HG02852 (cell line): ENCODE measurements at regions not wholly inside any gene's neighbourhood (a gene's known extent, or its start where the extent isn't known, plus 50 kb on each side); places are given as distances from the start of the nearest gene placed in this dataset.
A peak's percentile ranks its signal among the peaks of the same experiment; 100 is the strongest.

Experiments
- ATAC-seq: cut with Tn5 transposase; IDR thresholded peaks from one replicate; pipeline ENCODE4 v1.9.1; 2021; ENCODE audit warnings: mild to moderate bottlenecking, moderate library complexity; ENCODE audit not compliant: unreplicated experiment

- no peak for ATAC-seq
Measured at GRCh38 chr3:31364711-31365110, 168.0 kb upstream of the STT3B start.

GRCh38 chr3:31367518-31367917 is 165.2 kb upstream of the STT3B start:
- no peak for ATAC-seq

- no peak for ATAC-seq
Measured at GRCh38 chr3:31369637-31370379, 162.9 kb upstream of the STT3B start.

- no peak for ATAC-seq
Measured at GRCh38 chr3:31370380-31370666, 162.4 kb upstream of the STT3B start.

- ATAC-seq: no peak
Measured at GRCh38 chr3:31370681-31371080, 162.0 kb upstream of the STT3B start.

- ATAC-seq: no peak
Measured at GRCh38 chr3:31371484-31372177, 161.1 kb upstream of the STT3B start.

- no peak for ATAC-seq
Measured at GRCh38 chr3:31373681-31374080, 159.0 kb upstream of the STT3B start.

GRCh38 chr3:31377045-31377642 is 155.6 kb upstream of the STT3B start:
- ATAC-seq: no peak

GRCh38 chr3:31378231-31378630 is 154.5 kb upstream of the STT3B start:
- no peak for ATAC-seq

- ATAC-seq: no peak
Measured at GRCh38 chr3:31379598-31379997, 153.1 kb upstream of the STT3B start.

- ATAC-seq: no peak
Measured at GRCh38 chr3:31382856-31383255, 149.9 kb upstream of the STT3B start.

GRCh38 chr3:31384117-31384516 is 148.6 kb upstream of the STT3B start:
- no peak for ATAC-seq

GRCh38 chr3:31389939-31390338 is 142.8 kb upstream of the STT3B start:
- no peak for ATAC-seq

- no peak for ATAC-seq
Measured at GRCh38 chr3:31390466-31390865, 142.3 kb upstream of the STT3B start.

- no peak for ATAC-seq
Measured at GRCh38 chr3:31391150-31391549, 141.6 kb upstream of the STT3B start.

- peak; percentile 83 for ATAC-seq
Measured at GRCh38 chr3:31392568-31392967, 140.2 kb upstream of the STT3B start.

GRCh38 chr3:31399271-31399670 is 133.5 kb upstream of the STT3B start:
- ATAC-seq: peak; percentile 68

- no peak for ATAC-seq
Measured at GRCh38 chr3:31402117-31402516, 130.6 kb upstream of the STT3B start.

- ATAC-seq: no peak
Measured at GRCh38 chr3:31403197-31403596, 129.5 kb upstream of the STT3B start.

GRCh38 chr3:31404871-31405270 is 127.9 kb upstream of the STT3B start:
- no peak for ATAC-seq

GRCh38 chr3:31405515-31405914 is 127.2 kb upstream of the STT3B start:
- ATAC-seq: no peak

- ATAC-seq: no peak
Measured at GRCh38 chr3:31406896-31407295, 125.8 kb upstream of the STT3B start.
